ENCODE measurements at regions not wholly inside any gene's neighbourhood (a gene's known extent, or its start where the extent isn't known, plus 50 kb on each side); places are given as distances from the start of the nearest gene placed in this dataset.

DNA sequence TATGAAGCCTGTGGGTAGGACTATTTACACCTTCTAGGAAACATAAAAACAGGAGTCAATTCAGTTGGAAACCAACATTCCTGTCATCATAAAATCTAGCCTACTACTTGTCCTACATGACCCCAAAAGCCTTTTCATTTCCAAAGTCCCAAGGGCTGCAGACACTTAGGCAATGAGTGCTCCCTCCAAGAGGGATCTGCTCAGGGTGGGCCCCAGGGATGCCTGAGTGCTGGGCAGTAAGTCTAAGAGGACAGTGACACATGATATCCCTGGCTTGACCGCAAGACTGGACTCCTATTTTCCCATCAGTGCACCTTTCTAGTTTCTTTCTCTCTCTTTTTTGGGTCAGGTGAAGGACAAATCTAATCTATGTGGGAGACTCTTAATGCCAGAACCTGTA lies 1101.3 kb downstream of the GRIK2 start:
- no peak for DNase-seq (ENCODE audit: extremely low spot score)
- ChIA-PET POLR2A (no interaction called here), CTCF (no interaction called here)
- TF ChIP-seq BHLHE40 (IDR thresholded peaks at IDR 0.05; ENCODE audit: borderline replicate concordance) = no peak
- TF ChIP-seq, protein P1, sequence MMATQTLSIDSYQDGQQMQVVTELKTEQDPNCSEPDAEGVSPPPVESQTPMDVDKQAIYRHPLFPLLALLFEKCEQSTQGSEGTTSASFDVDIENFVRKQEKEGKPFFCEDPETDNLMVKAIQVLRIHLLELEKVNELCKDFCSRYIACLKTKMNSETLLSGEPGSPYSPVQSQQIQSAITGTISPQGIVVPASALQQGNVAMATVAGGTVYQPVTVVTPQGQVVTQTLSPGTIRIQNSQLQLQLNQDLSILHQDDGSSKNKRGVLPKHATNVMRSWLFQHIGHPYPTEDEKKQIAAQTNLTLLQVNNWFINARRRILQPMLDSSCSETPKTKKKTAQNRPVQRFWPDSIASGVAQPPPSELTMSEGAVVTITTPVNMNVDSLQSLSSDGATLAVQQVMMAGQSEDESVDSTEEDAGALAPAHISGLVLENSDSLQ (IDR thresholded peaks at IDR 0.05) = no peak
- TF ChIP-seq FOXA1 (IDR thresholded peaks at IDR 0.05) = no peak
- no peak for TF ChIP-seq SP1 (IDR thresholded peaks at IDR 0.05)
- TF ChIP-seq ZNF384 (IDR thresholded peaks at IDR 0.05) = no peak
- no peak for TF ChIP-seq ARNT (IDR thresholded peaks at IDR 0.05)

DNA sequence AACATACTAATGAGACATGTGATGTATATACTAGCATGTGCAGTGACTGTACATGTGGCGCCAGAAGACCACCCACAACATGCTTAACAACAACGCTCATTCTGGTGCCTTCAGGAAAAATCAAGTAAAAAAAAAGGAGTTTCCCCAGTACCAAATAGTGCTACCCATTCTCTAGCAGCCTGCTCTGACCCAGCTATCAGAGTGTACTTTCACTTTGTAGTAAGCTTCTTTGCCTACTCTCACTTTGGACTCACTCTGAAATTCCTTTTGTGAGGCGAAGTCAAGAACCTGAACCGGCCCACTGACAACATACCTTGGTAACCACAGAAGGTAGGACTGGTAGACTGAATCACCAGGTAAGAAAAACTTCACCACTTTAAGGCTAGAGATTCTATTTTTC lies 1100.0 kb downstream of the GRIK2 start:
- ChIA-PET POLR2A (no interaction called here), CTCF (no interaction called here)
- DNase-seq (ENCODE audit: extremely low spot score) = no peak
- TF ChIP-seq NFRKB (IDR thresholded peaks at IDR 0.05) (no peak), CTBP1 (IDR thresholded peaks at IDR 0.05; ENCODE audit: borderline replicate concordance) (no peak), L3MBTL2 (conservative IDR thresholded peaks at IDR 0.05) (no peak), FOXM1 (IDR thresholded peaks at IDR 0.05; ENCODE audit: borderline replicate concordance) (no peak), SUZ12 (IDR thresholded peaks at IDR 0.05) (no peak), BHLHE40 (IDR thresholded peaks at IDR 0.05; ENCODE audit: borderline replicate concordance) (no peak), ELF4 (IDR thresholded peaks at IDR 0.05) (no peak), FOXA1 (IDR thresholded peaks at IDR 0.05) (no peak), LEF1 (IDR thresholded peaks at IDR 0.05; ENCODE audit: borderline replicate concordance) (no peak), FOXK2 (IDR thresholded peaks at IDR 0.05) (no peak), ARNT (IDR thresholded peaks at IDR 0.05) (no peak), TARDBP (IDR thresholded peaks at IDR 0.05) (no peak), SP1 (IDR thresholded peaks at IDR 0.05) (no peak), HDGF (IDR thresholded peaks at IDR 0.05; ENCODE audit: borderline replicate concordance) (no peak), ZNF384 (IDR thresholded peaks at IDR 0.05) (no peak)
- TF ChIP-seq, protein P1 (IDR thresholded peaks at IDR 0.05) = no peak

DNA sequence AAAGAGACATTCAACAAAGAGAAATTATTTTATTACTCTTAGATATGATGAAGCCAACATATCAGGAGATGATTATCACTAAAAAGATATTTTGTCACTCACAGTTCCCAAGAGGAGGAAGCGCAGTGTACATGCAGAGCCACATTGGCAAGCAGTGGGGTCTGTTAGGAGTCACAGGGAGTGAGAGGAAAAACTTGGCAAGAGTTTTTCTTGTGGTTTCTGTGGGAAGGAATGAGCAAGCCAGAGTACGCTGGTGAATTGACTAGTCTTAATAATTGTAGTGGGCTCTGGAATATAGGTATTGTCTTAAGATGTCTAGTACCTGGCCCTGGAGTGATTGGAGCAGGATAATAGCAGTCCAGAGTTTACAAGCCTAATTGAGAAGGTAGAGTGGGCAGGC lies 1095.2 kb downstream of the GRIK2 start:
- ChIA-PET CTCF (no interaction called here), POLR2A (no interaction called here)
- no peak for TF ChIP-seq HDGF (IDR thresholded peaks at IDR 0.05; ENCODE audit: borderline replicate concordance)
- no peak for DNase-seq (ENCODE audit: extremely low spot score)

DNA sequence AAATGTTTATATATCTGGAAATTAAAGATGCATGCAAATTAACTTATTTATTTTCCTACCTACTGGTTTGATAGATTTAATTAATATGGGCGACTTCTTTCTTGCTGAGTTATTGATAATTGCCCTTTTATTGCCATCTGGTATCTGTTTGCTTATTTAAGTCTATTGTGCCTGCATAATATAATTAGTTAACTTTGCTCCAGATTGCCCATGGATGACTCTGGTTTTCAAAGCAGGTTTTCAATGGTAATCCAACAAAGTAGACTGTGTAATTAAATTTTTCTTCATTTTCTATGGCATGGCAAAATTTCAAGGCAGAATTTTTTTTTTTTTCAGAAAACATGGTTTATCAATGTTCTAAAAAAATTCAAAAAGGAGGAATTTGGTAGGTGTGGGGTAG lies 1092.0 kb downstream of the GRIK2 start:
- no peak for DNase-seq (ENCODE audit: extremely low spot score)
- CTCF ChIA-PET = no interaction called here
- no peak for TF ChIP-seq FOXM1 (IDR thresholded peaks at IDR 0.05; ENCODE audit: borderline replicate concordance)
- no peak for TF ChIP-seq CTBP1 (IDR thresholded peaks at IDR 0.05; ENCODE audit: borderline replicate concordance)
- no peak for TF ChIP-seq HDGF (IDR thresholded peaks at IDR 0.05; ENCODE audit: borderline replicate concordance)
- TF ChIP-seq TARDBP (IDR thresholded peaks at IDR 0.05) = no peak
- no peak for TF ChIP-seq BHLHE40 (IDR thresholded peaks at IDR 0.05; ENCODE audit: borderline replicate concordance)
- TF ChIP-seq L3MBTL2 (conservative IDR thresholded peaks at IDR 0.05) = no peak
- TF ChIP-seq FOXA1 (IDR thresholded peaks at IDR 0.05) = no peak
- TF ChIP-seq NFRKB (IDR thresholded peaks at IDR 0.05) = no peak
- TF ChIP-seq SP1 (IDR thresholded peaks at IDR 0.05) = no peak
- TF ChIP-seq, protein P1 (IDR thresholded peaks at IDR 0.05) = no peak
- no peak for TF ChIP-seq ZNF384 (IDR thresholded peaks at IDR 0.05)
- POLR2A ChIA-PET = no interaction called here

DNA sequence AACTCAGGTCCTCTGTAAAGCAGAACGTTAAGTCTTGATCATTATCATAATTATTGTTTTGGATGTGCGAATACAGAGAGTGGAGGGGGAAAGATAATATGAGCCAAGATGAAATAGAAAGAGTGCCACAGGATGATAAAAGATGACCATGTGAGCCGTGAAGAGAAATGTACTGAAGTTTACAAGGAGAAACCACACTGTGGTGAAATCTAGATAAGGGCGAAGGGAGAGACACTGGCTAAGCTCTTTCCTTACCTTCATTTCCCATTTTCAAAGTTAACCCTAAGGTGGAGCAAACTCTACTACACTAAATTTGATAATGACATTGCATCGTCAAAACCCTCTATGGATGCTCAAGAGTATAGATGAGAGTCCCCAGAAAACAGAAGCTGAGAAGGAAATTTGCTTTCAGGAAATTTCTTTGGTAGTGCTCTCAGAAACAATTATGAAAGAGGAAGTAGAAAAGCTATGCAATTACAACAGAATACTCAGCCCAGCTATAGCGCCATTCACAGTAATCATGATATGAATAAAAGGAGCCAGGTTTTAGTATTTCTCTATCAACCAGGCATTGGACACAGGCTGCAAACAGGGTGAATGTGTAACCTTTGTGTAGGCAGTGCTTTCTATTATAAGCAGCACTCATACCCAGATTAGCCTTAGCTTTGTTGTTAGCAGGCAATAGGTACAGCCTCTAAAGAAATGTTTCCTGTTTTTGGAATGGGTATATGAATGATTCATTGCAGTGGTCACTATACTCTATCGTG lies 1080.7 kb downstream of the GRIK2 start:
- no peak for DNase-seq (ENCODE audit: extremely low spot score)
- POLR2A ChIA-PET = no interaction called here
- TF ChIP-seq ELF4 (IDR thresholded peaks at IDR 0.05) (no peak), L3MBTL2 (conservative IDR thresholded peaks at IDR 0.05) (no peak)
- CTCF ChIA-PET = no interaction called here

DNA sequence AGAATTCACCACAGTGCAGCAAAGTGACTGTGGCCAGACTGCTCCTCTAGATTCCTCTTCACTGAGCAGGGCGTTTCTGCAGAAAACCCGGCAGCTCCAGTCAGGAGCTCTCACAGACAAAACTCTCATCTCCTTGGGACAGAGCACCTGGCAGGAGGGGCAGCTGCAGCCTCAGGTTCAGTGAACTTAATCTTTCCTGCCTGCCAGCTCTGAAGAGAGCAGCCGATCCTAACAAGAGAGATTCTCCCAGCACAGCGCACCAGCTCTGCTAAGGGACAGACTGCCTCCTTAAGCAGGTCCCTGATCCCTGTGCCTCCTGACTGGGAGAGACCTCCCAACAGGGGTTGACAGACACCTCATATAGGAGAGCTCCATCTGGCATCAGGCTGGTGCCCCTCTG lies 1065.5 kb downstream of the GRIK2 start:
- no peak for DNase-seq (ENCODE audit: extremely low spot score)
- no peak for TF ChIP-seq L3MBTL2 (conservative IDR thresholded peaks at IDR 0.05)
- TF ChIP-seq FOXK2 (IDR thresholded peaks at IDR 0.05) = no peak
- no peak for TF ChIP-seq LEF1 (IDR thresholded peaks at IDR 0.05; ENCODE audit: borderline replicate concordance)
- no peak for TF ChIP-seq BHLHE40 (IDR thresholded peaks at IDR 0.05; ENCODE audit: borderline replicate concordance)
- TF ChIP-seq HDGF (IDR thresholded peaks at IDR 0.05; ENCODE audit: borderline replicate concordance) = no peak
- no peak for TF ChIP-seq ZNF384 (IDR thresholded peaks at IDR 0.05)
- TF ChIP-seq ELF4 (IDR thresholded peaks at IDR 0.05) = no peak
- no peak for TF ChIP-seq FOXM1 (IDR thresholded peaks at IDR 0.05; ENCODE audit: borderline replicate concordance)
- no peak for TF ChIP-seq NFRKB (IDR thresholded peaks at IDR 0.05)
- no peak for TF ChIP-seq TARDBP (IDR thresholded peaks at IDR 0.05)
- no peak for TF ChIP-seq CTBP1 (IDR thresholded peaks at IDR 0.05; ENCODE audit: borderline replicate concordance)
- ChIA-PET POLR2A (interaction anchor here (1.4 kb wide), 1 partner anchor 10 kb away, joined by 3 read pairs; no protein-coding TSS in a partner anchor), CTCF (no interaction called here)

DNA sequence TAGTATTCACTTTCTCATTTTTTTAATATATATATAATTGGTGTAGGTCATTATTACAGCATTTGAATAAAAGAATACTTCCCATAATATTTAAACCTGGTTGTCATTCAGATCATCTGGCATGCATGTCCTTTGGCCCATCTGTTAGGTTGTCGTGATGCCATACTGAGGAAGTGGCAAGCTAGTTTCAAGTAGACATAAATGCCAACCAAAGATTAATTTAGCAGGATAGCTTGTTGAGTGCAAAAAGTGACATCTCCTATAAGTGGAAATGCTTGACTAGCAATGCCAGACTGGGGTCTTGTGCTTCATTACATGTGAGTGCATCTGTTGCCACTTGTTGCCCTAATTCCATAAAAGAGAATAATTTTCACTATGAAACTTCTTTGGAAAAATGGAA lies 1044.7 kb downstream of the GRIK2 start:
- CTCF ChIA-PET = no interaction called here
- DNase-seq (ENCODE audit: extremely low spot score) = no peak
- POLR2A ChIA-PET = no interaction called here
- TF ChIP-seq ELF4 (IDR thresholded peaks at IDR 0.05) (no peak), BHLHE40 (IDR thresholded peaks at IDR 0.05; ENCODE audit: borderline replicate concordance) (no peak), NFRKB (IDR thresholded peaks at IDR 0.05) (no peak), HDGF (IDR thresholded peaks at IDR 0.05; ENCODE audit: borderline replicate concordance) (no peak), LEF1 (IDR thresholded peaks at IDR 0.05; ENCODE audit: borderline replicate concordance) (no peak), CTBP1 (IDR thresholded peaks at IDR 0.05; ENCODE audit: borderline replicate concordance) (no peak), FOXA1 (IDR thresholded peaks at IDR 0.05) (no peak), SUZ12 (IDR thresholded peaks at IDR 0.05) (no peak), ZNF384 (IDR thresholded peaks at IDR 0.05) (no peak), L3MBTL2 (conservative IDR thresholded peaks at IDR 0.05) (no peak), SP1 (IDR thresholded peaks at IDR 0.05) (no peak), TARDBP (IDR thresholded peaks at IDR 0.05) (no peak), FOXK2 (IDR thresholded peaks at IDR 0.05) (no peak), ARNT (IDR thresholded peaks at IDR 0.05) (no peak), FOXM1 (IDR thresholded peaks at IDR 0.05; ENCODE audit: borderline replicate concordance) (no peak)
- TF ChIP-seq, protein P1 (IDR thresholded peaks at IDR 0.05) = no peak
